ENCODE measurements at regions not wholly inside any gene's neighbourhood (a gene's known extent, or its start where the extent isn't known, plus 50 kb on each side); places are given as distances from the start of the nearest gene placed in this dataset.

DNA sequence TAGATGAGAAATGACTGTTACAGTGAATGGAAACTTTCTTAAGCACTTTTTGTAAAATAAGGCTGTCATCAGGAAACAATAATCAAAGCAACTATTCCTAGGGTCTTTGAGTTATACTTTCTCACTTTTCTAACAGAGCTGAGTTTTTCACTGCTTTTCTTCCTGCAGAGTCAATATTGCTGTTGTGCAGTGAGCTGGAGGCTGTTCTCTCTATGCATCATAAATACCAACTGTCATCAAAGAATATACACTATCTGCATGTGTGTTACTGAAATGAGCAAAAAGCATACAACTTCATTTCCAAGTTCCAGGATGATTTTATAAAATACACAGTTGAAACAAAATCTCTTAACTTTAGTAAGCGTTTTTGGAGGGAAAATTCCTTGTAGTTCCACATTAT, 110.4 kb upstream of the CPSF6 start:
- no peak overlapping the region for H3K4me3 ChIP-seq
- DNase-seq (ENCODE audit: low read depth, low spot score), result no peak
- H3K27ac ChIP-seq, result peak overlapping the region; percentile 26; the same call in 1 of the 2 replicates
- TF ChIP-seq POLR2AphosphoS5 (IDR thresholded peaks at IDR 0.05; ENCODE audit: borderline replicate concordance, low read depth, low read length) (no peak), FOXP2 (optimal IDR thresholded peaks at IDR 0.05; ENCODE audit: control extremely low read depth, extremely low read length, insufficient read depth) (no peak), EZH2 (IDR thresholded peaks at IDR 0.05) (no peak)
- H3K36me3 ChIP-seq (ENCODE audit: insufficient read depth, low read length), result no peaks in the 10 kb centered on the region
- no peaks in the 10 kb centered on the region for H3K9me3 ChIP-seq (ENCODE audit: low read depth, low read length)
- no peak overlapping the region for H3K9ac ChIP-seq (ENCODE audit: insufficient read length)

DNA sequence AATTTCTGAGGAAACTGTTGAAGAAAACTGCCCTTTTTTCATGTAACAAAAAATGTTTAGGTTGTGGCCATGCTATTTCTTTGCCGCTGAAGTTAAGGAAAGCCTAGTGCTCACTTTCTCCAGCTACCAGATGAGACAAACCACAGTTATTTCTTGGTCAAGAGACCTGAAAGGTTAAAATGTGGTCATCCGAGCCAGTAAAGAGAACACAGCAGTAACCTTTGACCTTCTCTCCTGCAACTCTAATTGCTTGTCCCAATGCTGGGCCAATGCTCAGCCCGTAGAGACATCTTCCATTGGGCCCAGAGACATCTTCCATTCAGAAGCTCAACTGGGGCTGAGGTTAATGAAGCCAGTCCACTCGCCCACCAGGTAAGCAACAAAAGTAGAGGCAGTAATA, 109.8 kb upstream of the CPSF6 start:
- Histone ChIP-seq H3K4me3 (no peak overlapping the region), H3K27ac (peak overlapping the region; percentile 26; the same call in 1 of the 2 replicates), H3K9me3 (ENCODE audit: low read depth, low read length) (no peaks in the 10 kb centered on the region), H3K36me3 (ENCODE audit: insufficient read depth, low read length) (no peaks in the 10 kb centered on the region), H3K9ac (ENCODE audit: insufficient read length) (no peak overlapping the region)
- DNase-seq (ENCODE audit: low read depth, low spot score), result no peak
- TF ChIP-seq POLR2AphosphoS5 (IDR thresholded peaks at IDR 0.05; ENCODE audit: borderline replicate concordance, low read depth, low read length) (no peak), FOXP2 (optimal IDR thresholded peaks at IDR 0.05; ENCODE audit: control extremely low read depth, extremely low read length, insufficient read depth) (no peak), EZH2 (IDR thresholded peaks at IDR 0.05) (no peak)

DNA sequence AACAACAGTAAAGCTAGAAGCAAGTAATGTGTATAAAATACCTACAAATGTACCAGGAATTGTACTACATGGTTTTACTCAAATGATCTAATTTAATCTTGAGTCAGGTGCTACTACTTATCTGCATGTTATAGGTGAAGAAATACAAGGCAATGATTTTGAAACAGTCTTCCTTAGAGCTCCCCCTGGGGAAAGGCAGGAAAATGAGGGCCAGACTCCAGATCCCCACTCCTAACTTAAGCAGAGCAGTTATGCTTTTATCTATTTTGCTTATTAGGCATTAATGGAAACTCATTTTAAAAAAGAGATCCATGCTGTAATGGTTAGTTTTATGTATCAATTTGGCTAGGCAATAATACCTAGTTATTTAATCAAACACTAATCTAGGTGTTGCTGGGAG, 109.3 kb upstream of the CPSF6 start:
- Histone ChIP-seq H3K27ac (no peak overlapping the region), H3K9me3 (ENCODE audit: low read depth, low read length) (no peaks in the 10 kb centered on the region), H3K4me3 (no peak overlapping the region), H3K9ac (ENCODE audit: insufficient read length) (no peak overlapping the region), H3K36me3 (ENCODE audit: insufficient read depth, low read length) (no peaks in the 10 kb centered on the region)
- no peak for TF ChIP-seq POLR2AphosphoS5 (IDR thresholded peaks at IDR 0.05; ENCODE audit: borderline replicate concordance, low read depth, low read length)
- no peak for DNase-seq (ENCODE audit: low read depth, low spot score)

DNA sequence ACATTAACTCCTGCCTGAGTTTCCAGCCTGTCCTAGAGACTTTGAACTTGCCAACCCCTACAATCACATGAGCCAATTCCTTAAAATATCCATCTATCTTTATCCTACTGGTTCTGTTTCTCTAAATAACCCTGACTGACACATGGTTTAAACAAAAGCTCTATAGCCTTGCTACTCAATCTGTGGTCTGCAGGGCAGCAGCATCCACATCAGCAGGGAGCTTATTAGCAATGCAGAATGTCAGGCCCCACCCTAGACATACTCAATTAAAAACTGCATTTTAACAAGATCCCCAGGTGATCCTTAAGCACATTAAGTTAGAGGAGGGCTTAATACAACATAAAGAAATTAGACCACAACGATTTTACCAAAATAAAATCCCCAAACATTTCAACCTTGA, 108.3 kb upstream of the CPSF6 start:
- H3K27ac ChIP-seq, result no peak overlapping the region
- H3K9ac ChIP-seq (ENCODE audit: insufficient read length), result no peak overlapping the region
- no peaks in the 10 kb centered on the region for H3K9me3 ChIP-seq (ENCODE audit: low read depth, low read length)
- no peak overlapping the region for H3K4me3 ChIP-seq
- DNase-seq (ENCODE audit: low read depth, low spot score), result no peak
- H3K36me3 ChIP-seq (ENCODE audit: insufficient read depth, low read length), result no peaks in the 10 kb centered on the region
- TF ChIP-seq POLR2AphosphoS5 (IDR thresholded peaks at IDR 0.05; ENCODE audit: borderline replicate concordance, low read depth, low read length) (no peak), EZH2 (IDR thresholded peaks at IDR 0.05) (no peak), FOXP2 (optimal IDR thresholded peaks at IDR 0.05; ENCODE audit: control extremely low read depth, extremely low read length, insufficient read depth) (no peak)

DNA sequence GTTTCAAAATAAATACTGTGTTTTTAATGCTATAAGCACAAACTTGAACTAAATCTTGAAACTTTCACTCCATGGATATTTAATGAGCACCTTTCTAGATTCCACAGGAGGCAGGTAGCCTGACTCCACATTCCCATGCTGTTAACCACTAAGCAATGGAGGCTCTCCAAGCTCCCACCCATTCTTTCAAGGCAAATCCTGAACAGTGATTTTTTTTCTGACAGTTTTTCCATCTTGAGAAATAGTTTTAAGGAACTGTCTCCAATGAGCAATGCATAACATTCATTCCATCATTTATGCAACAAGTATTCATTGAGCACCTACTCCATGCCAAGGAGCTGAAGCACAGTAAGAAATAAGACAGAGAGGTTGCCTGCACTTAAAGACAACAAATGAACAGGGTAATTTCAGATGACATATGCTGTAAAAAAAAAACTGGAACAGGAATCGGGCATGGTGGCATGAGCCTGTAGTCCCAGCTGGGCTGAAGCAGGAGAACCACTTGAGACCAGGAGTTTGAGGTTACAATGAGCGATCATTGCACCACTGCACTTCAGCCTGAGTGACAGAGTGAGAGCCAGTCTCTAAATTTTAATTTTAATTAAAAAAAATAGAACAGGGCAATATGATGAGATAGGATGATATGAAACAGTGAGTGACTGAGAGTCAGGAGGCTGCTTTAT, 102.3 kb upstream of the CPSF6 start:
- no peak for TF ChIP-seq EZH2 (IDR thresholded peaks at IDR 0.05)
- TF ChIP-seq FOXP2 (optimal IDR thresholded peaks at IDR 0.05; ENCODE audit: control extremely low read depth, extremely low read length, insufficient read depth), result no peak
- TF ChIP-seq POLR2AphosphoS5 (IDR thresholded peaks at IDR 0.05; ENCODE audit: borderline replicate concordance, low read depth, low read length), result no peak
- Histone ChIP-seq H3K9me3 (ENCODE audit: low read depth, low read length) (no peaks in the 10 kb centered on the region), H3K36me3 (ENCODE audit: insufficient read depth, low read length) (no peaks in the 10 kb centered on the region), H3K9ac (ENCODE audit: insufficient read length) (no peak overlapping the region), H3K27ac (no peak overlapping the region), H3K4me3 (no peak overlapping the region)
- no peak for DNase-seq (ENCODE audit: low read depth, low spot score)

DNA sequence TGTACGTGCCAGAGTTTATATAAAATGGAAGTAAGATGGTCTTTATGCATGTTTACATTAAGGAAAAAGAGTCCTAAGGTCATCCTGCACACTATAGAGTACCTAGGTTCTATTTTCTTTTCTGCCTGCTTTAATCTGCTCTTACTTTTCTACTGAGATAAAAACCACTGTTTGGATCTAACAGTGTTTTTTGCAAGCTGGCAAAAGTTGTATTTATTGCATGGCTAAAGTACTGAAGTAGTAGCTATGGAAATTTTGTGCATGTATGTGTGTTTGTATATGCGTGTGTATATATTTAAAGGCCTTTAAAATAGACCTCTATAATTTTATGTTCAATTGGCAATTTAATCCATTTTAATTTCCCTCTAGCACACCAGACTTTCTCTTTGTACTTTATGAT, 98.3 kb upstream of the CPSF6 start:
- DNase-seq (ENCODE audit: low read depth, low spot score), result no peak
- no peaks in the 10 kb centered on the region for H3K36me3 ChIP-seq (ENCODE audit: insufficient read depth, low read length)
- no peak overlapping the region for H3K4me3 ChIP-seq
- TF ChIP-seq POLR2AphosphoS5 (IDR thresholded peaks at IDR 0.05; ENCODE audit: borderline replicate concordance, low read depth, low read length) (no peak), EZH2 (IDR thresholded peaks at IDR 0.05) (no peak), FOXP2 (optimal IDR thresholded peaks at IDR 0.05; ENCODE audit: control extremely low read depth, extremely low read length, insufficient read depth) (no peak)
- no peaks in the 10 kb centered on the region for H3K9me3 ChIP-seq (ENCODE audit: low read depth, low read length)
- no peak overlapping the region for H3K9ac ChIP-seq (ENCODE audit: insufficient read length)
- no peak overlapping the region for H3K27ac ChIP-seq

DNA sequence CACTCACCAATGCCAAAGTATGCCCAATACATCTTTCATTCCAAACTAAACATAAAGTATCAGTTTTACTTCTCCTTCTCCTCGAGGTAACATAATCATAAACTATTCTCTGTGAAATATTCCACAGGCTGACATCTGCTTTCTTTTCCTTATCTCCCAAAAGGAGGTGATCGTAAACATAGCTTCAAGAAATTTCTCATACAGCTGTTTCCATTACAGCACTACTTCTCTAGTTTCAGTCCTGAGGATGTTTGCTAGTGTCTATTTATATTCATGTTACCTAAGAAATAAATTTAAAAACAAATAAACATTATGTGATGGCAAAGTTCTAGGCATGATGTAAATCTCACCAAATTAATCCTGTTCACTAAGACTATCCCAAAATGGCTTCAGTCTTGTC, 90.1 kb upstream of the CPSF6 start:
- no peaks in the 10 kb centered on the region for H3K9me3 ChIP-seq (ENCODE audit: low read depth, low read length)
- no peak overlapping the region for H3K9ac ChIP-seq (ENCODE audit: insufficient read length)
- TF ChIP-seq POLR2AphosphoS5 (IDR thresholded peaks at IDR 0.05; ENCODE audit: borderline replicate concordance, low read depth, low read length) (no peak), EZH2 (IDR thresholded peaks at IDR 0.05) (no peak), FOXP2 (optimal IDR thresholded peaks at IDR 0.05; ENCODE audit: control extremely low read depth, extremely low read length, insufficient read depth) (no peak)
- no peak overlapping the region for H3K27ac ChIP-seq
- no peak overlapping the region for H3K4me3 ChIP-seq
- H3K36me3 ChIP-seq (ENCODE audit: insufficient read depth, low read length), result no peaks in the 10 kb centered on the region
- DNase-seq (ENCODE audit: low read depth, low spot score), result no peak

DNA sequence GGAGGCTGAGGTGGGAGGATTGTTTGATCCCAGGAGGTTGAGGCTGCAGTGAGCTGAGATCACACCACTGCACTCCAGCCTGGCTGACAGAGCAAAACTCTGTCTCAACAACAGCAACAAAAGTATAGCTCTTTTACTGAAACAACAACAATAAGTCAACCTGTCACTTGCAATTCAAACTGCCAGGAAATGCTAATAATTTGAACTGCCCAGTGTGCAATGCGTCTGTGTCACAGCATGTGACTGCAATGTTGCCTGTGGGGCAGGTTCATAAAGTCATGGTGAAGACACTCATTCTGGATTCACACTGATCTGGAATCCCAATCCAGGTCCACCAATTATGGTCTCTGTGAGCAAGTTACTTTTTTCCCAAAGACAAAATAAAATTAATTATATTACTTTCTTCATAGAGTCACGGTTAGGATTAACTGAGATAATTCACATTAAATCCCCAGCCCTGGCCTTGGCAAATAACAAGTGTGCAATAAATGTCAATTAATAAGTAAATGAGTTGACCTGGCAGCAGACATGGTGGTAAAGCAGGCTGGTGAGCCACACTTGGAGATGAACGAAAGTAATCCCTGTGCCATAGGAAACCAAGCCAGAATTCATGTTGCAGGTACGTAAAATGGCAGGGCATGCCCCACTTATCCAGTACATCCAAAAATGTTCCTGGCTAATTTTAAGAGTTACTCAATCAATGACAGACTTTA, 89.1 kb upstream of the CPSF6 start:
- Histone ChIP-seq H3K4me3 (no peak overlapping the region), H3K27ac (no peak overlapping the region), H3K9me3 (ENCODE audit: low read depth, low read length) (no peaks in the 10 kb centered on the region), H3K36me3 (ENCODE audit: insufficient read depth, low read length) (no peaks in the 10 kb centered on the region), H3K9ac (ENCODE audit: insufficient read length) (no peak overlapping the region)
- TF ChIP-seq POLR2AphosphoS5 (IDR thresholded peaks at IDR 0.05; ENCODE audit: borderline replicate concordance, low read depth, low read length) (no peak), FOXP2 (optimal IDR thresholded peaks at IDR 0.05; ENCODE audit: control extremely low read depth, extremely low read length, insufficient read depth) (no peak)
- no peak for DNase-seq (ENCODE audit: low read depth, low spot score)

DNA sequence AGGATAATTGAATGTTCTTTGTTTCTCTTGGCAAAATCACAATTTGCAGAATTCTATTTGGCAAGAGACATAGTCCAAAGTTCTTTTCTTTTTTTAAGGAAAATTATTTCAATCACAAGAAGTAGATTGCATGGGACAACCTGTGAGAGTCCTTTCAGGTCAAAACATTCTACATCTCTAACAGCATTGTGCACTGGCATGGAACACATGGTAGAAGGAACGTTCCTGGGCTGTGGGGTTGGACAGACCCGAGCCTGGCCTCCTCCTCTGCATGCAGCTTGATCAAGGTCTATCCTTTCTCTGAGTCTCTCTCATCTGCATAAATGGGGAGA, 88.6 kb upstream of the CPSF6 start:
- H3K9me3 ChIP-seq (ENCODE audit: low read depth, low read length), result no peaks in the 10 kb centered on the region
- DNase-seq (ENCODE audit: low read depth, low spot score), result no peak
- TF ChIP-seq FOXP2 (optimal IDR thresholded peaks at IDR 0.05; ENCODE audit: control extremely low read depth, extremely low read length, insufficient read depth) (no peak), EZH2 (IDR thresholded peaks at IDR 0.05) (no peak), POLR2AphosphoS5 (IDR thresholded peaks at IDR 0.05; ENCODE audit: borderline replicate concordance, low read depth, low read length) (no peak)
- H3K4me3 ChIP-seq, result no peak overlapping the region
- no peak overlapping the region for H3K27ac ChIP-seq
- H3K9ac ChIP-seq (ENCODE audit: insufficient read length), result no peak overlapping the region
- no peaks in the 10 kb centered on the region for H3K36me3 ChIP-seq (ENCODE audit: insufficient read depth, low read length)
